ENCODE measurements at regions not wholly inside any gene's neighbourhood (a gene's known extent, or its start where the extent isn't known, plus 50 kb on each side); places are given as distances from the start of the nearest gene placed in this dataset.
A peak's percentile ranks its signal among the peaks of the same experiment; 100 is the strongest.

GRCh38 chr6:10051283-10051682 lies 363.6 kb downstream of the TFAP2A start:
- no peaks in the 10 kb centered on the region for H3K9me3 ChIP-seq
- DNase-seq = no peak
- TF ChIP-seq POLR2A (IDR thresholded peaks at IDR 0.05) (no peak), CTCF (IDR thresholded peaks at IDR 0.05) (no peak)
- intact Hi-C loops (cut with DNase I) = no loop called here
- no peaks in the 10 kb centered on the region for H3K4me1 ChIP-seq
- H3K4me3 ChIP-seq (replicated peaks in 1 of 3) = no peak overlapping the region
- H3K27me3 ChIP-seq = no peaks in the 10 kb centered on the region
- no peaks in the 10 kb centered on the region for H3K36me3 ChIP-seq
- no peak overlapping the region for H3K27ac ChIP-seq

- TF ChIP-seq POLR2A (IDR thresholded peaks at IDR 0.05) (no peak), CTCF (IDR thresholded peaks at IDR 0.05) (no peak)
- no peak overlapping the region for H3K4me3 ChIP-seq (replicated peaks in 1 of 3)
- no peaks in the 10 kb centered on the region for H3K27me3 ChIP-seq
- no peaks in the 10 kb centered on the region for H3K36me3 ChIP-seq
- WGBS, 2 donors = 53 to 60% methylated on average over 6 of the region's 6 CpGs
- no peak overlapping the region for H3K27ac ChIP-seq
- DNase-seq = no peak
- H3K9me3 ChIP-seq = no peaks in the 10 kb centered on the region
- no peaks in the 10 kb centered on the region for H3K4me1 ChIP-seq
- intact Hi-C loops (cut with DNase I) = no loop called here
Measured at GRCh38 chr6:10048370-10049297, 366.2 kb downstream of the TFAP2A start.

GRCh38 chr6:10042280-10042679 lies 372.6 kb downstream of the TFAP2A start:
- WGBS, 2 donors = 77 to 93% methylated on average over 4 of the region's 4 CpGs
- Histone ChIP-seq H3K9me3 (no peaks in the 10 kb centered on the region), H3K4me3 (replicated peaks in 1 of 3) (no peak overlapping the region), H3K4me1 (no peaks in the 10 kb centered on the region), H3K27ac (no peak overlapping the region), H3K27me3 (no peaks in the 10 kb centered on the region), H3K36me3 (no peaks in the 10 kb centered on the region)
- intact Hi-C loops (cut with DNase I) = no loop called here
- TF ChIP-seq CTCF (IDR thresholded peaks at IDR 0.05) (no peak), POLR2A (IDR thresholded peaks at IDR 0.05) (no peak)
- no peak for DNase-seq

DNA sequence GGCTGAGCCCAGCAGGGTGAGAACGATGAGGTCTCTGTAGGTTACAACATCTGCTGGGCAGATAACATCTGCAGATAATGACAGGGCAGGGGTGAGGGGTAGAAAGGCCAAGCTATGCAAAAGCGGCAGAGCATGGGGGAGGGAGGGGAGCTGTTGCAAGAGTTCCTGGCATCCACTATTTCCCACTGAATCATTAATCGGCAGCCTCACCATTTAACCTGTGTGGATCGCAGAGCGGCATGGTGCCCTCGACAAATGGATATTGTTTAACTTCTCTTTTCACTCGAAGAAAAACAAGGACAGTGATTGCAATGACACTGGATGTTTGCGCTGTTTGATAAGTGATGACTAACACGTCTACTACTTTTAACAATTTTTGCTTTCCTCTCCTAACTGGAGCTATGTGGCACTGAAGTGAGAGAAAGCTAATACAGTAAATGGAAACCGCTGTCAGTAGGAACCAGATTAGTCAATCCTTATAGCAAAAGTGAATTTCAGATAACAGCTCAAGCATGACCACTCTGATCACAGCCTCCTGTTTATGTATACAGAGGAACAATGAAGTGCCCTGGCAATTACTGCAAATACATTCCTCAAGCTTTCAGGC lies 381.5 kb downstream of the TFAP2A start:
- WGBS, 2 donors = 29 to 32% methylated on average over 10 of the region's 10 CpGs
- intact Hi-C loops (cut with DNase I) = loop anchor here (10.0 kb wide), 1 partner anchor 391 kb away; no protein-coding TSS in a partner anchor
- H3K36me3 ChIP-seq = no peaks in the 10 kb centered on the region

More for the DNA sequence above, 381.5 kb downstream of the TFAP2A start:
- H3K4me3 ChIP-seq (replicated peaks in 1 of 3) = no peak overlapping the region
- peak; percentile 2 for DNase-seq
- peaks cover 4 to 10% of the 10 kb centered on the region in 2 donors for H3K4me1 ChIP-seq
- H3K27me3 ChIP-seq = no peaks in the 10 kb centered on the region
- H3K9me3 ChIP-seq = no peaks in the 10 kb centered on the region
- H3K27ac ChIP-seq = no peak overlapping the region
- TF ChIP-seq POLR2A (IDR thresholded peaks at IDR 0.05) = no peak
- no peak for TF ChIP-seq CTCF (IDR thresholded peaks at IDR 0.05)
